SK-N-SH treated with all-trans-retinoic acid at 6 μM for 48 hours (cell line): ENCODE measurements at regions not wholly inside any gene's neighbourhood (a gene's known extent, or its start where the extent isn't known, plus 50 kb on each side); places are given as distances from the start of the nearest gene placed in this dataset.

Source experiments
- ARNTL ChIP-seq: fragments of 450-650 bp; formaldehyde crosslinking; IDR thresholded peaks from 2 replicates; pipeline ENCODE4 v1.5.0; 2020; ENCODE audit warnings: low read depth, mild to moderate bottlenecking, moderate library complexity, borderline replicate concordance
- CREB5 ChIP-seq: fragments of 250-450 bp; sonication (Bioruptor Pico); IDR thresholded peaks from 2 replicates; pipeline ENCODE4 v1.5.1; 2020; ENCODE audit warnings: low read depth, mild to moderate bottlenecking, moderate library complexity
- PATZ1 ChIP-seq: fragments of 250-450 bp; sonication (Bioruptor Pico); IDR thresholded peaks from 2 replicates; pipeline ENCODE4 v1.8.0; 2020; ENCODE audit warnings: mild to moderate bottlenecking, moderate library complexity, borderline replicate concordance
- RARB ChIP-seq: fragments of 250-450 bp; sonication (Bioruptor Pico); IDR thresholded peaks from 2 replicates; pipeline ENCODE4 v1.8.0; 2021; ENCODE audit warnings: mild to moderate bottlenecking, moderate library complexity
- SNAI2 ChIP-seq: fragments of 250-450 bp; sonication (Bioruptor Pico); IDR thresholded peaks from 2 replicates; pipeline ENCODE4 v1.5.0; 2020; ENCODE audit warnings: mild to moderate bottlenecking, moderate library complexity
- TCF4 ChIP-seq: fragments of 250-450 bp; sonication (Bioruptor Pico); IDR thresholded peaks from 2 replicates; pipeline ENCODE4 v1.8.0; 2021; ENCODE audit warnings: mild to moderate bottlenecking, moderate library complexity, borderline replicate concordance
- ZFP3 ChIP-seq: fragments of 250-450 bp; sonication (Bioruptor Pico); IDR thresholded peaks from 2 replicates; pipeline ENCODE4 v1.5.0; 2020; ENCODE audit warnings: mild to moderate bottlenecking, moderate library complexity
- ZFP30 ChIP-seq: fragments of 450-650 bp; formaldehyde crosslinking; IDR thresholded peaks from 2 replicates; pipeline ENCODE4 v1.5.0; 2022; ENCODE audit warnings: mild to moderate bottlenecking, moderate library complexity

- TF ChIP-seq ZFP30 (CRISPR knock-in tag) (no peak), SNAI2 (CRISPR knock-in tag) (no peak), PATZ1 (CRISPR knock-in tag) (no peak), ZFP3 (CRISPR knock-in tag) (no peak), RARB (no peak), TCF4 (CRISPR knock-in tag) (no peak), CREB5 (CRISPR knock-in tag) (no peak), ARNTL (CRISPR knock-in tag) (no peak)
These were observed 78.6 kb upstream of the GDNF start for GRCh38 chr5:37918424-37918823.
